ENCODE measurements at regions not wholly inside any gene's neighbourhood (a gene's known extent, or its start where the extent isn't known, plus 50 kb on each side); places are given as distances from the start of the nearest gene placed in this dataset.

DNA sequence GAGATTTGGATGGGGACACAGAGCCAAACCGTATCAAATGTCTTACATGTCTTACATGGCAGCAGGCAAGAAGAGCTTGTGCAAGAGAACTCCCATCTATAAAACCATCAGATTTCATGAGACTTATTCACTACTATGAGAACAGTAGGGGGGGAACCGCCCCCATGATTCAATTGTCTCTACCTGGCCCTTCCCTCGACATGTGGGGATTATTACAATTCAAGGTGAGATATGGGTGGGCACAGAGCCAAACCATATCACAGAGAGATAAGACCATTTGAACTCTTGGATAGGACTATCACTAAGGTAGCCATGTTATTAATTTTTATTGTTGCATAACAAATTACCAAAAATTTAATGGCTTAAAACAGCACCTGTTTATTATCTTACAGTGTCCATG, 611.7 kb downstream of the SOX6 start:
- no peak for TF ChIP-seq CTCF (IDR thresholded peaks at IDR 0.05; ENCODE audit: low read depth, low read length)
- no peak for TF ChIP-seq EZH2phosphoT487 (IDR thresholded peaks at IDR 0.05; ENCODE audit: low read depth)
